ENCODE measurements at regions not wholly inside any gene's neighbourhood (a gene's known extent, or its start where the extent isn't known, plus 50 kb on each side); places are given as distances from the start of the nearest gene placed in this dataset.
"Not testable (repeated sequence)": the region's sequence is repeated elsewhere in the genome, so short reads cannot be mapped to it uniquely, and the experiment has no call there.

GRCh38 chr5:125251703-125252102 lies 505.3 kb upstream of the ZNF608 start:
- DNase-seq (ENCODE audit: low read depth in 2 of 2) = no peak

GRCh38 chr5:125253634-125254033 lies 507.2 kb upstream of the ZNF608 start:
- not testable (repeated sequence) for DNase-seq (ENCODE audit: low read depth in 2 of 2)

GRCh38 chr5:125254267-125254666 lies 507.8 kb upstream of the ZNF608 start:
- DNase-seq (ENCODE audit: low read depth in 2 of 2) = no peak

- no peak for DNase-seq (ENCODE audit: low read depth in 2 of 2)
These were observed 509.9 kb upstream of the ZNF608 start for GRCh38 chr5:125256296-125256695.

- no peak for DNase-seq (ENCODE audit: low read depth in 2 of 2)
These were observed 510.9 kb upstream of the ZNF608 start for GRCh38 chr5:125257057-125257972.

- DNase-seq (ENCODE audit: low read depth in 2 of 2) = no peak
These were observed 511.6 kb upstream of the ZNF608 start for GRCh38 chr5:125257997-125258396.

GRCh38 chr5:125258615-125259014 lies 512.2 kb upstream of the ZNF608 start:
- DNase-seq (ENCODE audit: low read depth in 2 of 2) = no peak

GRCh38 chr5:125261505-125262250 lies 515.2 kb upstream of the ZNF608 start:
- no peak for DNase-seq (ENCODE audit: low read depth in 2 of 2)

GRCh38 chr5:125262782-125263181 lies 516.3 kb upstream of the ZNF608 start:
- no peak for DNase-seq (ENCODE audit: low read depth in 2 of 2)

GRCh38 chr5:125263356-125263755 lies 516.9 kb upstream of the ZNF608 start:
- DNase-seq (ENCODE audit: low read depth in 2 of 2) = no peak

GRCh38 chr5:125266106-125266505 lies 519.7 kb upstream of the ZNF608 start:
- no peak for DNase-seq (ENCODE audit: low read depth in 2 of 2)

GRCh38 chr5:125267636-125268248 lies 521.3 kb upstream of the ZNF608 start:
- no peak for DNase-seq (ENCODE audit: low read depth in 2 of 2)

GRCh38 chr5:125269926-125270325 lies 523.5 kb upstream of the ZNF608 start:
- no peak for DNase-seq (ENCODE audit: low read depth in 2 of 2)

- DNase-seq (ENCODE audit: low read depth in 2 of 2) = no peak
These were observed 525.9 kb upstream of the ZNF608 start for GRCh38 chr5:125272357-125272756.

- no peak for DNase-seq (ENCODE audit: low read depth in 2 of 2)
These were observed 527.8 kb upstream of the ZNF608 start for GRCh38 chr5:125274211-125274610.

GRCh38 chr5:125274938-125275724 lies 528.7 kb upstream of the ZNF608 start:
- no peak for DNase-seq (ENCODE audit: low read depth in 2 of 2)

- DNase-seq (ENCODE audit: low read depth in 2 of 2) = no peak
These were observed 529.3 kb upstream of the ZNF608 start for GRCh38 chr5:125275725-125276090.

GRCh38 chr5:125276096-125276495 lies 529.7 kb upstream of the ZNF608 start:
- DNase-seq (ENCODE audit: low read depth in 2 of 2) = no peak

GRCh38 chr5:125277494-125278154 lies 531.2 kb upstream of the ZNF608 start:
- DNase-seq (ENCODE audit: low read depth in 2 of 2) = no peak

GRCh38 chr5:125278711-125279110 lies 532.3 kb upstream of the ZNF608 start:
- no peak for DNase-seq (ENCODE audit: low read depth in 2 of 2)

GRCh38 chr5:125281667-125282066 lies 535.2 kb upstream of the ZNF608 start:
- no peak for DNase-seq (ENCODE audit: low read depth in 2 of 2)
